Loucy (cell line): ENCODE measurements at regions not wholly inside any gene's neighbourhood (a gene's known extent, or its start where the extent isn't known, plus 50 kb on each side); places are given as distances from the start of the nearest gene placed in this dataset.

Source experiments
- EZH2phosphoT487 ChIP-seq: fragments of 200-600 bp; IDR thresholded peaks from 2 replicates; pipeline ENCODE4 v1.6.1; 2018; ENCODE audit warnings: antibody characterized with exemption, mild to moderate bottlenecking, moderate library complexity, borderline replicate concordance
- TF ChIP-seq, protein P1 (sequence below): fragments of 200-600 bp; sonication (generic); conservative IDR thresholded peaks from 2 replicates; pipeline ENCODE4 v1.5.1; 2014; ENCODE audit warnings: mild to moderate bottlenecking, antibody characterized with exemption, low read length

DNA sequence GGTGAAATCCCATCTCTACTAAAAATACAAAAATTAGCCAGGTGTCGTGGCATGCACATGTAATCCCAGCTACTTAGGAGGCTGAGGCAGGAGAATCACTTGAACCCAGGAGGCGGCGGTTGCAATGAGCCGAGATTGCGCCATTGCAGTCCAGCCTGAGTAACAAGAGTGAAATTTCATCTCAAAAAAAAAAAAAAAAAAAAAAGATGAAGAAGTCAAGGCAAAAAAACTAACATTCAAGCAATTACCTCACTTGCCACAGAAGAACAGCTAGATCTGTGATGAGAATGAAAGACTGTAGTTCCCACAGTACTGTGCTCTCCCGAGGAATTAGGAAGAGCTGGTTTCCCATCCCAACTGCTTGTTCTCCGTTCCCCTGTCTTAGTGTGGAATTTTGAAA lies 144.7 kb upstream of the ECI2 start:
- TF ChIP-seq, protein P1, sequence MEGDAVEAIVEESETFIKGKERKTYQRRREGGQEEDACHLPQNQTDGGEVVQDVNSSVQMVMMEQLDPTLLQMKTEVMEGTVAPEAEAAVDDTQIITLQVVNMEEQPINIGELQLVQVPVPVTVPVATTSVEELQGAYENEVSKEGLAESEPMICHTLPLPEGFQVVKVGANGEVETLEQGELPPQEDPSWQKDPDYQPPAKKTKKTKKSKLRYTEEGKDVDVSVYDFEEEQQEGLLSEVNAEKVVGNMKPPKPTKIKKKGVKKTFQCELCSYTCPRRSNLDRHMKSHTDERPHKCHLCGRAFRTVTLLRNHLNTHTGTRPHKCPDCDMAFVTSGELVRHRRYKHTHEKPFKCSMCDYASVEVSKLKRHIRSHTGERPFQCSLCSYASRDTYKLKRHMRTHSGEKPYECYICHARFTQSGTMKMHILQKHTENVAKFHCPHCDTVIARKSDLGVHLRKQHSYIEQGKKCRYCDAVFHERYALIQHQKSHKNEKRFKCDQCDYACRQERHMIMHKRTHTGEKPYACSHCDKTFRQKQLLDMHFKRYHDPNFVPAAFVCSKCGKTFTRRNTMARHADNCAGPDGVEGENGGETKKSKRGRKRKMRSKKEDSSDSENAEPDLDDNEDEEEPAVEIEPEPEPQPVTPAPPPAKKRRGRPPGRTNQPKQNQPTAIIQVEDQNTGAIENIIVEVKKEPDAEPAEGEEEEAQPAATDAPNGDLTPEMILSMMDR = no peak
- TF ChIP-seq EZH2phosphoT487 = no peak
